CD14-positive monocyte (primary cell): ENCODE measurements at regions not wholly inside any gene's neighbourhood (a gene's known extent, or its start where the extent isn't known, plus 50 kb on each side); places are given as distances from the start of the nearest gene placed in this dataset.

Source experiments
- DNase-seq, 3 donors: peaks; one replicate each; pipeline ENCODE4 v3.0.0-alpha.2; 2011 to 2022
- H2AFZ ChIP-seq: 2 replicates; pipeline ENCODE4 v1.6.0; 2012; ENCODE audit warnings: mild to moderate bottlenecking, low read depth, low read length, inconsistent platforms; ENCODE audit not compliant: insufficient read depth, poor library complexity, severe bottlenecking
- H3K27ac ChIP-seq, 2 donors: 1 replicate in 1 of 2; 2 replicates in 1 of 2; pipeline ENCODE4 v1.5.1; 2012 to 2013; ENCODE audit warnings: low read length in 2 of 2, control low read depth in 1 of 2, inconsistent platforms in 1 of 2, low read depth in 1 of 2, mild to moderate bottlenecking in 1 of 2
- H3K27me3 ChIP-seq, 2 donors: one replicate each; pipeline versions ENCODE4 v1.6.0 to v1.6.1; 2011 to 2013; ENCODE audit warnings: low read length in 2 of 2; ENCODE audit not compliant: control insufficient read depth in 2 of 2, insufficient read depth in 2 of 2
- H3K36me3 ChIP-seq, 2 donors: replicated peaks in 1 of 2; 1 replicate in 1 of 2; 2 replicates in 1 of 2; pipeline versions ENCODE4 v1.5.1 to v1.6.1; 2012 to 2013; ENCODE audit warnings: low read length in 2 of 2, control low read depth in 1 of 2, inconsistent platforms in 1 of 2, mild to moderate bottlenecking in 1 of 2; ENCODE audit not compliant: insufficient read depth in 2 of 2, control insufficient read depth in 1 of 2
- H3K4me1 ChIP-seq, 2 donors: 1 replicate in 1 of 2; 2 replicates in 1 of 2; pipeline versions ENCODE4 v1.5.1 to v1.6.1; 2012 to 2013; ENCODE audit warnings: low read length in 2 of 2, control low read depth in 1 of 2, inconsistent platforms in 1 of 2, mild to moderate bottlenecking in 1 of 2, moderate library complexity in 1 of 2; ENCODE audit not compliant: insufficient read depth in 2 of 2, control insufficient read depth in 1 of 2
- H3K4me2 ChIP-seq: replicated peaks from 2 replicates; pipeline ENCODE3; 2012; ENCODE audit warnings: low read length, moderate library complexity, mild to moderate bottlenecking; ENCODE audit not compliant: poor library complexity, severe bottlenecking; ENCODE audit errors: extremely low read depth
- H3K4me3 ChIP-seq, 3 experiments: fragments of 200-600 bp in 1 of 3; sonication (generic) in 1 of 3; replicated peaks in 1 of 3; 1 replicate in 2 of 3; 2 replicates in 1 of 3; pipeline ENCODE4 v1.5.1; 2011 to 2013; ENCODE audit warnings: low read length in 3 of 3, mild to moderate bottlenecking in 3 of 3, control low read depth in 2 of 3, low read depth in 2 of 3, inconsistent platforms in 1 of 3, moderate library complexity in 1 of 3
- H3K79me2 ChIP-seq: 2 replicates; pipeline ENCODE4 v1.6.0; 2012; ENCODE audit warnings: mild to moderate bottlenecking, control low read depth, inconsistent platforms, low read length, moderate library complexity; ENCODE audit not compliant: insufficient read depth
- H3K9ac ChIP-seq: 2 replicates; pipeline ENCODE4 v1.6.0; 2017; ENCODE audit warnings: low read length, mild to moderate bottlenecking; ENCODE audit not compliant: insufficient read depth, poor library complexity, severe bottlenecking
- H3K9me3 ChIP-seq, 2 donors: replicated peaks in 1 of 2; 1 replicate in 1 of 2; 2 replicates in 1 of 2; pipeline versions ENCODE4 v1.5.1 to v1.6.1; 2012 to 2013; ENCODE audit warnings: low read length in 2 of 2, control low read depth in 1 of 2; ENCODE audit not compliant: control insufficient read depth in 1 of 2, insufficient read depth in 1 of 2
- H4K20me1 ChIP-seq: 2 replicates; pipeline ENCODE4 v1.6.0; 2012; ENCODE audit warnings: mild to moderate bottlenecking, low read length, control low read depth, moderate library complexity; ENCODE audit not compliant: insufficient read depth
- H3K27ac Mint-ChIP-seq, 7 donors: one replicate each; pipeline ENCODE4 v1.8.0; 2020; ENCODE audit warnings: mild to moderate bottlenecking in 7 of 7, mixed read lengths in 7 of 7, moderate library complexity in 6 of 7, inconsistent platforms in 2 of 7
- H3K27me3 Mint-ChIP-seq, 3 donors: one replicate each; pipeline ENCODE4 v1.8.0; 2021 to 2022; ENCODE audit warnings: low read depth in 3 of 3, mild to moderate bottlenecking in 3 of 3, mixed read lengths in 3 of 3, moderate library complexity in 3 of 3, inconsistent platforms in 1 of 3
- H3K36me3 Mint-ChIP-seq, 2 donors: one replicate each; pipeline ENCODE4 v1.8.0; 2020; ENCODE audit warnings: mixed read lengths in 2 of 2, inconsistent platforms in 1 of 2, mild to moderate bottlenecking in 1 of 2
- H3K4me1 Mint-ChIP-seq: one replicate; pipeline ENCODE4 v1.8.0; 2020; ENCODE audit warnings: mild to moderate bottlenecking, mixed read lengths
- H3K4me3 Mint-ChIP-seq, 2 donors: one replicate each; pipeline ENCODE4 v1.8.0; 2020; ENCODE audit warnings: mild to moderate bottlenecking in 2 of 2, mixed read lengths in 2 of 2, moderate library complexity in 1 of 2
- H3K9me3 Mint-ChIP-seq, 7 donors: one replicate each; pipeline ENCODE4 v1.8.0; 2020 to 2022; ENCODE audit warnings: mixed read lengths in 7 of 7, mild to moderate bottlenecking in 6 of 7, moderate library complexity in 6 of 7, inconsistent platforms in 2 of 7
- CTCF ChIP-seq: fragments of 200-600 bp; IDR thresholded peaks from one replicate; pipeline ENCODE4 v1.8.0; 2022; ENCODE audit warnings: antibody characterized with exemption, mild to moderate bottlenecking
- WGBS: methylation state at CpG from one replicate; pipeline ENCODE4 v1.1.5; 2013; ENCODE audit warnings: missing lambda C conversion rate; ENCODE audit not compliant: insufficient coverage; 5-methylcytosine and 5-hydroxymethylcytosine counted together
- intact Hi-C, 2 donors: fragments of 100-400 bp; cut with micrococcal nuclease; formaldehyde crosslinking; loops; one replicate each; pipeline versions ENCODE4 v1.15.0 to v1.15.1; 2023

GRCh38 chr17:13833921-13834320 lies 232.2 kb upstream of the HS3ST3A1 start:
- WGBS: 80% methylated on average over 2 of the region's 2 CpGs
- Histone ChIP-seq H3K4me3 (no peak overlapping the region), H3K4me1 (no peaks in the 10 kb centered on the region), H4K20me1 (no peaks in the 10 kb centered on the region), H3K4me2 (no peak overlapping the region), H3K27ac (no peak overlapping the region), H3K36me3 (no peaks in the 10 kb centered on the region), H3K79me2 (no peaks in the 10 kb centered on the region), H3K27me3 (no peaks in the 10 kb centered on the region), H3K9me3 (peaks cover 5 to 18% of the 10 kb centered on the region in 2 donors), H2AFZ (no peak overlapping the region), H3K9ac (no peak overlapping the region)
- TF ChIP-seq CTCF: no peak
- Mint-ChIP-seq H3K4me3 (no peak overlapping the region), H3K27ac (no peak overlapping the region), H3K36me3 (no peaks in the 10 kb centered on the region), H3K27me3 (peaks cover 0 to 3% (median 0%) of the 10 kb centered on the region in 3 donors), H3K4me1 (no peaks in the 10 kb centered on the region), H3K9me3 (peaks cover 0 to 18% (median 11%) of the 10 kb centered on the region in 7 donors)
- DNase-seq: no peak
- intact Hi-C loops: no loop called here

GRCh38 chr17:13835151-13835550 lies 233.4 kb upstream of the HS3ST3A1 start:
- Histone ChIP-seq H2AFZ (no peak overlapping the region), H3K27ac (no peak overlapping the region), H3K4me2 (no peak overlapping the region), H3K4me1 (no peaks in the 10 kb centered on the region), H3K4me3 (no peak overlapping the region), H3K79me2 (no peaks in the 10 kb centered on the region), H4K20me1 (no peaks in the 10 kb centered on the region), H3K9me3 (peaks cover 5 to 18% of the 10 kb centered on the region in 2 donors), H3K36me3 (no peaks in the 10 kb centered on the region), H3K27me3 (no peaks in the 10 kb centered on the region), H3K9ac (no peak overlapping the region)
- Mint-ChIP-seq H3K4me1 (no peaks in the 10 kb centered on the region), H3K27me3 (peaks cover 0 to 3% (median 0%) of the 10 kb centered on the region in 3 donors), H3K36me3 (no peaks in the 10 kb centered on the region), H3K27ac (no peak overlapping the region), H3K4me3 (no peak overlapping the region), H3K9me3 (peaks cover 0 to 19% (median 11%) of the 10 kb centered on the region in 7 donors)
- WGBS: 100% methylated on average over 2 of the region's 2 CpGs
- DNase-seq: no peak
- TF ChIP-seq CTCF: no peak
- intact Hi-C loops: no loop called here
